Endothelial cell of umbilical vein (primary cell): ENCODE measurements at regions not wholly inside any gene's neighbourhood (a gene's known extent, or its start where the extent isn't known, plus 50 kb on each side); places are given as distances from the start of the nearest gene placed in this dataset.
A peak's percentile ranks its signal among the peaks of the same experiment; 100 is the strongest.

Source experiments
- CTCF ChIP-seq, 2 donors: IDR thresholded peaks; 1 replicate in 1 of 2; 2 replicates in 1 of 2; pipeline ENCODE4 v1.5.1; 2011; ENCODE audit warnings: low read length in 2 of 2, mild to moderate bottlenecking in 2 of 2, moderate library complexity in 2 of 2, control low read depth in 1 of 2, inconsistent platforms in 1 of 2, low read depth in 1 of 2; ENCODE audit not compliant: insufficient read depth in 1 of 2; ENCODE audit errors: extremely low read depth in 1 of 2
- EZH2 ChIP-seq: IDR thresholded peaks from 2 replicates; pipeline ENCODE4 v1.6.1; 2012; ENCODE audit warnings: borderline replicate concordance, low read depth, mild to moderate bottlenecking, moderate library complexity, low read length, inconsistent platforms; ENCODE audit not compliant: severe bottlenecking
- FOS ChIP-seq: IDR thresholded peaks from 2 replicates; pipeline ENCODE4 v1.6.1; 2011; ENCODE audit warnings: mild to moderate bottlenecking, low read length, moderate library complexity, borderline replicate concordance; ENCODE audit not compliant: insufficient read depth
- GATA2 ChIP-seq: IDR thresholded peaks from 2 replicates; pipeline ENCODE4 v1.7.0; 2011; ENCODE audit warnings: low read depth, mild to moderate bottlenecking, moderate library complexity, mixed read lengths, low read length; ENCODE audit not compliant: insufficient read length, insufficient read depth
- JUN ChIP-seq: IDR thresholded peaks from 2 replicates; pipeline ENCODE4 v1.6.1; 2011; ENCODE audit warnings: borderline replicate concordance, low read depth; ENCODE audit not compliant: insufficient read length, insufficient read depth
- MAX ChIP-seq: IDR thresholded peaks from 2 replicates; pipeline ENCODE4 v1.6.1; 2011; ENCODE audit not compliant: insufficient read depth, insufficient read length
- MYC ChIP-seq: IDR thresholded peaks from one replicate; pipeline ENCODE4 v1.6.1; 2011; ENCODE audit warnings: mild to moderate bottlenecking, low read depth, low read length
- POLR2A ChIP-seq: IDR thresholded peaks from 2 replicates; pipeline ENCODE4 v1.6.1; 2012; ENCODE audit warnings: low read depth, mild to moderate bottlenecking, control low read depth, low read length
- POLR2AphosphoS5 ChIP-seq: IDR thresholded peaks from 2 replicates; pipeline ENCODE4 v1.6.1; 2012; ENCODE audit warnings: low read depth, mild to moderate bottlenecking, control low read depth, low read length, moderate library complexity; ENCODE audit not compliant: insufficient read depth

GRCh38 chr13:39952249-39953233 is 297.1 kb downstream of the COG6 start:
- TF ChIP-seq CTCF (IDR thresholded peaks at IDR 0.05; ENCODE audit: extremely low read depth in 1 of 2, insufficient read depth in 1 of 2, low read depth in 1 of 2, low read length in 2 of 2) = no peak
- no peak for TF ChIP-seq POLR2AphosphoS5
- TF ChIP-seq EZH2 = no peak
- no peak for TF ChIP-seq POLR2A
- no peak for TF ChIP-seq MAX
- no peak for TF ChIP-seq MYC
- peak; percentile 2 for TF ChIP-seq FOS
- TF ChIP-seq GATA2 = peak; percentile 87
- TF ChIP-seq JUN = peak; percentile 59
